ENCODE measurements at regions not wholly inside any gene's neighbourhood (a gene's known extent, or its start where the extent isn't known, plus 50 kb on each side); places are given as distances from the start of the nearest gene placed in this dataset.

DNA sequence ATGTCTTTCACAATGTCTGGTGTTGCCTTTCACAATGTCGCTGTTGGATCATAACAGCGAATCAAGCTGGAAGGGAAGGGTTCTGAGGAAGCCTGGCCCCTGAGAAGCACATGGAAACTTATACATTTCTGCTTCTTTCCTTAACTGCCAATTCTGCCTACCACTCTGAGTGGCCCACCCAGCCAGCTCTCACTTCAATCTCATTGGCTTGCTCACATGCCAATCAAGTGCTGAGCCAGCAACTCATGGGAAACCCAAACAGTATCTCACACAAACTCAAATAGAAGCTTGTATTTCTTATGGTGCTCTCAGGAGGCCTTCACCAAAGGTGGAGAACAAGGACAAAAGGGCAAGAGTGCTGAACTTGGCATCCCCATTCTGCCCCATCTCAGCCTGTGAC lies 117.4 kb upstream of the GPR26 start:
- Histone ChIP-seq H3K27ac (ENCODE audit: extremely low read depth, low read depth, low read length) (no peak overlapping the region), H3K4me3 (ENCODE audit: low read depth, low read length) (no peak overlapping the region), H3K36me3 (ENCODE audit: control insufficient read depth in 2 of 2, insufficient read depth in 1 of 2, low read length in 2 of 2) (no peaks in the 10 kb centered on the region), H3K4me1 (ENCODE audit: control insufficient read depth, insufficient read depth, low read length) (no peaks in the 10 kb centered on the region), H3K9me3 (ENCODE audit: control insufficient read depth, insufficient read depth, low read depth, low read length) (no peaks in the 10 kb centered on the region)
- ChIA-PET POLR2A (no interaction called here), CTCF (interaction anchor here (0.8 to 1.3 kb wide), 2 partner anchors 10 to 505 kb away, joined by 3 to 4 read pairs; no protein-coding TSS in a partner anchor)
- TF ChIP-seq ZBTB7A (tag by site-specific recombination; IDR thresholded peaks at IDR 0.05; ENCODE audit: low read depth) = no peak
- TF ChIP-seq, protein P1, sequence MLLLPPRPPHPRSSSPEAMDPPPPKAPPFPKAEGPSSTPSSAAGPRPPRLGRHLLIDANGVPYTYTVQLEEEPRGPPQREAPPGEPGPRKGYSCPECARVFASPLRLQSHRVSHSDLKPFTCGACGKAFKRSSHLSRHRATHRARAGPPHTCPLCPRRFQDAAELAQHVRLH (tag by site-specific recombination; IDR thresholded peaks at IDR 0.05) = no peak

DNA sequence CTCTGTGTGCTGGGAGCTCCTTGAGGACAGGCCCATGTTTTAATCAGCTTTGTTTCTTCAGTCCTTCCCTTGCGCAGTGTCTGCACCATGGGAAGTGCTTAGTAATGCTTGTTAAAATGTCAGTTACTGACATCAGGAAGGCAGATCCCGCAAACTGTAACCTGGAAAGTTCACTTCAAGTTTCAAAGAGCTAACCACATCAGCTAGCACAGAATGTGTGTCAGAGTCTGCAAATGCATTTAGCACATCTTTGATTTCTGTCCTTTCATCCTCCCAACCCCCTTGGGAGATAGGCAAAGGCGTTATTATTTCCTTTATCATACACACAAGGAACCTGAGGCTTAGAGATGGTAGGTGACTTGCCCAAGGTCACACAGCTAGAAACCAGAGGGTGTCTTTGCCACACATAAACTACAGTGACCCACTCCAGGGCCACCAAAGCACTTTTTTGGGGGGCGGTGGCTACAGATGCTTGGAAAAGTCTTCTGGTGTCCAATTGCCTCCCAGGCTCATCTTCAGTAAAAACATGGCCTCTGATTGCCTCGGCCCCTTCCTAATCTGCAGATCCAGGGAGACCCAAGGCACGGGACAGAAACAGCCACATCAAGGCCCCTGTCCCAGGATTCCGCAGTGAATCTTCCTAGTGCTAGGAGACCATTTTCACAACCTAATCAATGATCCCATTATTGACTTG lies 116.2 kb upstream of the GPR26 start:
- POLR2A ChIA-PET = no interaction called here
- H3K27ac ChIP-seq (ENCODE audit: extremely low read depth, low read depth, low read length) = no peak overlapping the region
- H3K4me3 ChIP-seq (ENCODE audit: low read depth, low read length) = no peak overlapping the region
- CTCF ChIA-PET = interaction anchor here (0.5 to 1.3 kb wide), 4 partner anchors 8 to 418 kb away, joined by 3 read pairs; no protein-coding TSS in a partner anchor
- TF ChIP-seq ZXDB (tag by site-specific recombination; IDR thresholded peaks at IDR 0.05) = no peak
- TF ChIP-seq, protein P2, sequence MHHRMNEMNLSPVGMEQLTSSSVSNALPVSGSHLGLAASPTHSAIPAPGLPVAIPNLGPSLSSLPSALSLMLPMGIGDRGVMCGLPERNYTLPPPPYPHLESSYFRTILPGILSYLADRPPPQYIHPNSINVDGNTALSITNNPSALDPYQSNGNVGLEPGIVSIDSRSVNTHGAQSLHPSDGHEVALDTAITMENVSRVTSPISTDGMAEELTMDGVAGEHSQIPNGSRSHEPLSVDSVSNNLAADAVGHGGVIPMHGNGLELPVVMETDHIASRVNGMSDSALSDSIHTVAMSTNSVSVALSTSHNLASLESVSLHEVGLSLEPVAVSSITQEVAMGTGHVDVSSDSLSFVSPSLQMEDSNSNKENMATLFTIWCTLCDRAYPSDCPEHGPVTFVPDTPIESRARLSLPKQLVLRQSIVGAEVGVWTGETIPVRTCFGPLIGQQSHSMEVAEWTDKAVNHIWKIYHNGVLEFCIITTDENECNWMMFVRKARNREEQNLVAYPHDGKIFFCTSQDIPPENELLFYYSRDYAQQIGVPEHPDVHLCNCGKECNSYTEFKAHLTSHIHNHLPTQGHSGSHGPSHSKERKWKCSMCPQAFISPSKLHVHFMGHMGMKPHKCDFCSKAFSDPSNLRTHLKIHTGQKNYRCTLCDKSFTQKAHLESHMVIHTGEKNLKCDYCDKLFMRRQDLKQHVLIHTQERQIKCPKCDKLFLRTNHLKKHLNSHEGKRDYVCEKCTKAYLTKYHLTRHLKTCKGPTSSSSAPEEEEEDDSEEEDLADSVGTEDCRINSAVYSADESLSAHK (tag by site-specific recombination; IDR thresholded peaks at IDR 0.05) = no peak
- no peak for TF ChIP-seq ZBTB17 (tag by site-specific recombination; IDR thresholded peaks at IDR 0.05)
- TF ChIP-seq HOXA7 (CRISPR knock-in tag; IDR thresholded peaks at IDR 0.05; ENCODE audit: borderline replicate concordance) = no peak
- TF ChIP-seq, protein P3, sequence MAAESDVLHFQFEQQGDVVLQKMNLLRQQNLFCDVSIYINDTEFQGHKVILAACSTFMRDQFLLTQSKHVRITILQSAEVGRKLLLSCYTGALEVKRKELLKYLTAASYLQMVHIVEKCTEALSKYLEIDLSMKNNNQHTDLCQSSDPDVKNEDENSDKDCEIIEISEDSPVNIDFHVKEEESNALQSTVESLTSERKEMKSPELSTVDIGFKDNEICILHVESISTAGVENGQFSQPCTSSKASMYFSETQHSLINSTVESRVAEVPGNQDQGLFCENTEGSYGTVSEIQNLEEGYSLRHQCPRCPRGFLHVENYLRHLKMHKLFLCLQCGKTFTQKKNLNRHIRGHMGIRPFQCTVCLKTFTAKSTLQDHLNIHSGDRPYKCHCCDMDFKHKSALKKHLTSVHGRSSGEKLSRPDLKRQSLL (tag by site-specific recombination; IDR thresholded peaks at IDR 0.05) = no peak
- no peak for TF ChIP-seq ZNF211 (tag by site-specific recombination; IDR thresholded peaks at IDR 0.05; ENCODE audit: low read depth)
- TF ChIP-seq WT1 (tag by site-specific recombination; IDR thresholded peaks at IDR 0.05) = no peak
- TF ChIP-seq MEIS1 (CRISPR knock-in tag; IDR thresholded peaks at IDR 0.05; ENCODE audit: borderline replicate concordance) = no peak
- no peak for TF ChIP-seq ZNF239 (tag by site-specific recombination; IDR thresholded peaks at IDR 0.05)
- H3K36me3 ChIP-seq (ENCODE audit: control insufficient read depth in 2 of 2, insufficient read depth in 1 of 2, low read length in 2 of 2) = no peaks in the 10 kb centered on the region
- no peaks in the 10 kb centered on the region for H3K9me3 ChIP-seq (ENCODE audit: control insufficient read depth, insufficient read depth, low read depth, low read length)
- H3K4me1 ChIP-seq (ENCODE audit: control insufficient read depth, insufficient read depth, low read length) = no peaks in the 10 kb centered on the region

DNA sequence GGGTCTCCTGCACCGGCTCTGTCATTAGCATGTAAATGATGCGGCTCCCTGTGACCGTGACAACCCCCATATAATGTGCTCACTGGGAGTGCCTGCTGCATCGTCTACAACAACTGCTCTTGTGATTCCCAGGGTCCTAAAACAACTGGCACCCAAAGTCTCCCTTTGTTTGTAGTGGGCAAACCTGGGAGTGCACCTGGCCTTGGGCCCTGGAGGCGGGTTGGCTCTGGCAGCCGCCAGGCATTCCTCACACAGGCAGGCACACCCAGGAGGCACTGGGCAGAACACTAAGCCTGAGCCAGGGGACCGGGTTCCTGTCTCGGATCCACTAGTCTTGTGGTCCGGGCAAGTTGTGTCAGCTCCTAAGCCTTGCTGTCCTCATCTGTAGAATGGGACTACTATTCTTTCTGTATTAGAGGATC lies 115.5 kb upstream of the GPR26 start:
- ChIA-PET POLR2A (no interaction called here), CTCF (interaction anchor here (1.4 kb wide), 1 partner anchor 10 kb away, joined by 4 read pairs; no protein-coding TSS in a partner anchor)
- Histone ChIP-seq H3K36me3 (ENCODE audit: control insufficient read depth in 2 of 2, insufficient read depth in 1 of 2, low read length in 2 of 2) (no peaks in the 10 kb centered on the region), H3K4me1 (ENCODE audit: control insufficient read depth, insufficient read depth, low read length) (no peaks in the 10 kb centered on the region), H3K4me3 (ENCODE audit: low read depth, low read length) (no peak overlapping the region), H3K9me3 (ENCODE audit: control insufficient read depth, insufficient read depth, low read depth, low read length) (no peaks in the 10 kb centered on the region), H3K27ac (ENCODE audit: extremely low read depth, low read depth, low read length) (no peak overlapping the region)
- TF ChIP-seq, protein P4, sequence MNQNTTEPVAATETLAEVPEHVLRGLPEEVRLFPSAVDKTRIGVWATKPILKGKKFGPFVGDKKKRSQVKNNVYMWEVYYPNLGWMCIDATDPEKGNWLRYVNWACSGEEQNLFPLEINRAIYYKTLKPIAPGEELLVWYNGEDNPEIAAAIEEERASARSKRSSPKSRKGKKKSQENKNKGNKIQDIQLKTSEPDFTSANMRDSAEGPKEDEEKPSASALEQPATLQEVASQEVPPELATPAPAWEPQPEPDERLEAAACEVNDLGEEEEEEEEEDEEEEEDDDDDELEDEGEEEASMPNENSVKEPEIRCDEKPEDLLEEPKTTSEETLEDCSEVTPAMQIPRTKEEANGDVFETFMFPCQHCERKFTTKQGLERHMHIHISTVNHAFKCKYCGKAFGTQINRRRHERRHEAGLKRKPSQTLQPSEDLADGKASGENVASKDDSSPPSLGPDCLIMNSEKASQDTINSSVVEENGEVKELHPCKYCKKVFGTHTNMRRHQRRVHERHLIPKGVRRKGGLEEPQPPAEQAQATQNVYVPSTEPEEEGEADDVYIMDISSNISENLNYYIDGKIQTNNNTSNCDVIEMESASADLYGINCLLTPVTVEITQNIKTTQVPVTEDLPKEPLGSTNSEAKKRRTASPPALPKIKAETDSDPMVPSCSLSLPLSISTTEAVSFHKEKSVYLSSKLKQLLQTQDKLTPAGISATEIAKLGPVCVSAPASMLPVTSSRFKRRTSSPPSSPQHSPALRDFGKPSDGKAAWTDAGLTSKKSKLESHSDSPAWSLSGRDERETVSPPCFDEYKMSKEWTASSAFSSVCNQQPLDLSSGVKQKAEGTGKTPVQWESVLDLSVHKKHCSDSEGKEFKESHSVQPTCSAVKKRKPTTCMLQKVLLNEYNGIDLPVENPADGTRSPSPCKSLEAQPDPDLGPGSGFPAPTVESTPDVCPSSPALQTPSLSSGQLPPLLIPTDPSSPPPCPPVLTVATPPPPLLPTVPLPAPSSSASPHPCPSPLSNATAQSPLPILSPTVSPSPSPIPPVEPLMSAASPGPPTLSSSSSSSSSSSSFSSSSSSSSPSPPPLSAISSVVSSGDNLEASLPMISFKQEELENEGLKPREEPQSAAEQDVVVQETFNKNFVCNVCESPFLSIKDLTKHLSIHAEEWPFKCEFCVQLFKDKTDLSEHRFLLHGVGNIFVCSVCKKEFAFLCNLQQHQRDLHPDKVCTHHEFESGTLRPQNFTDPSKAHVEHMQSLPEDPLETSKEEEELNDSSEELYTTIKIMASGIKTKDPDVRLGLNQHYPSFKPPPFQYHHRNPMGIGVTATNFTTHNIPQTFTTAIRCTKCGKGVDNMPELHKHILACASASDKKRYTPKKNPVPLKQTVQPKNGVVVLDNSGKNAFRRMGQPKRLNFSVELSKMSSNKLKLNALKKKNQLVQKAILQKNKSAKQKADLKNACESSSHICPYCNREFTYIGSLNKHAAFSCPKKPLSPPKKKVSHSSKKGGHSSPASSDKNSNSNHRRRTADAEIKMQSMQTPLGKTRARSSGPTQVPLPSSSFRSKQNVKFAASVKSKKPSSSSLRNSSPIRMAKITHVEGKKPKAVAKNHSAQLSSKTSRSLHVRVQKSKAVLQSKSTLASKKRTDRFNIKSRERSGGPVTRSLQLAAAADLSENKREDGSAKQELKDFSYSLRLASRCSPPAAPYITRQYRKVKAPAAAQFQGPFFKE (tag by site-specific recombination; IDR thresholded peaks at IDR 0.05; ENCODE audit: borderline replicate concordance) = no peak
- no peak for TF ChIP-seq KLF9 (tag by site-specific recombination; IDR thresholded peaks at IDR 0.05; ENCODE audit: low read depth)
- no peak for TF ChIP-seq TCF7L2 (IDR thresholded peaks at IDR 0.05; ENCODE audit: borderline replicate concordance, low read depth, low read length)
- no peak for TF ChIP-seq ZNF501 (tag by site-specific recombination; IDR thresholded peaks at IDR 0.05)
- TF ChIP-seq, protein P5, sequence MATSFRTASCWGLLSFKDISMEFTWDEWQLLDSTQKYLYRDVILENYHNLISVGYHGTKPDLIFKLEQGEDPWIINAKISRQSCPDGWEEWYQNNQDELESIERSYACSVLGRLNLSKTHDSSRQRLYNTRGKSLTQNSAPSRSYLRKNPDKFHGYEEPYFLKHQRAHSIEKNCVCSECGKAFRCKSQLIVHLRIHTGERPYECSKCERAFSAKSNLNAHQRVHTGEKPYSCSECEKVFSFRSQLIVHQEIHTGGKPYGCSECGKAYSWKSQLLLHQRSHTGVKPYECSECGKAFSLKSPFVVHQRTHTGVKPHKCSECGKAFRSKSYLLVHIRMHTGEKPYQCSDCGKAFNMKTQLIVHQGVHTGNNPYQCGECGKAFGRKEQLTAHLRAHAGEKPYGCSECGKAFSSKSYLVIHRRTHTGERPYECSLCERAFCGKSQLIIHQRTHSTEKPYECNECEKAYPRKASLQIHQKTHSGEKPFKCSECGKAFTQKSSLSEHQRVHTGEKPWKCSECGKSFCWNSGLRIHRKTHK (tag by site-specific recombination; IDR thresholded peaks at IDR 0.05) = no peak
- TF ChIP-seq ZNF292 (tag by site-specific recombination; IDR thresholded peaks at IDR 0.05; ENCODE audit: borderline replicate concordance, low read depth) = no peak

Data from HEK293 (cell line).